ENCODE measurements at regions not wholly inside any gene's neighbourhood (a gene's known extent, or its start where the extent isn't known, plus 50 kb on each side); places are given as distances from the start of the nearest gene placed in this dataset.

- TF ChIP-seq TAF1 (IDR thresholded peaks at IDR 0.05; ENCODE audit: low read depth) (no peak), ZBTB7A (IDR thresholded peaks at IDR 0.05; ENCODE audit: low read depth) (no peak), EGR1 (IDR thresholded peaks at IDR 0.05) (no peak), CREB1 (IDR thresholded peaks at IDR 0.05; ENCODE audit: low read depth) (no peak), YY1 (IDR thresholded peaks at IDR 0.05; ENCODE audit: low read depth) (no peak), TCF12 (IDR thresholded peaks at IDR 0.05; ENCODE audit: low read depth) (no peak), USF1 (IDR thresholded peaks at IDR 0.05) (no peak), MAX (IDR thresholded peaks at IDR 0.05) (no peak), TEAD4 (IDR thresholded peaks at IDR 0.05) (no peak), CEBPB (IDR thresholded peaks at IDR 0.05) (no peak), EP300 (IDR thresholded peaks at IDR 0.05; ENCODE audit: borderline replicate concordance) (no peak)
Measured at GRCh38 chr1:219330669-219331068, 157.0 kb downstream of the LYPLAL1 start.

GRCh38 chr1:219330001-219330400, 156.3 kb downstream of the LYPLAL1 start:
- TF ChIP-seq USF1 (IDR thresholded peaks at IDR 0.05) (no peak), CREB1 (IDR thresholded peaks at IDR 0.05; ENCODE audit: low read depth) (no peak), ZBTB7A (IDR thresholded peaks at IDR 0.05; ENCODE audit: low read depth) (no peak), MAX (IDR thresholded peaks at IDR 0.05) (no peak), NFIC (IDR thresholded peaks at IDR 0.05) (no peak), TAF1 (IDR thresholded peaks at IDR 0.05; ENCODE audit: low read depth) (no peak), REST (IDR thresholded peaks at IDR 0.05; ENCODE audit: low read depth) (no peak), EP300 (IDR thresholded peaks at IDR 0.05; ENCODE audit: borderline replicate concordance) (no peak), CEBPB (IDR thresholded peaks at IDR 0.05) (no peak), TEAD4 (IDR thresholded peaks at IDR 0.05) (no peak), FOXM1 (IDR thresholded peaks at IDR 0.05; ENCODE audit: borderline replicate concordance, low read depth) (no peak), YY1 (IDR thresholded peaks at IDR 0.05; ENCODE audit: low read depth) (no peak), EGR1 (IDR thresholded peaks at IDR 0.05) (no peak), RAD21 (IDR thresholded peaks at IDR 0.05; ENCODE audit: low read depth) (no peak), TCF12 (IDR thresholded peaks at IDR 0.05; ENCODE audit: low read depth) (no peak)

- no peak for TF ChIP-seq EP300 (IDR thresholded peaks at IDR 0.05; ENCODE audit: borderline replicate concordance)
- no peak for TF ChIP-seq EGR1 (IDR thresholded peaks at IDR 0.05)
- no peak for TF ChIP-seq TCF12 (IDR thresholded peaks at IDR 0.05; ENCODE audit: low read depth)
- TF ChIP-seq RAD21 (IDR thresholded peaks at IDR 0.05; ENCODE audit: low read depth), result no peak
- no peak for TF ChIP-seq TAF1 (IDR thresholded peaks at IDR 0.05; ENCODE audit: low read depth)
- no peak for TF ChIP-seq TEAD4 (IDR thresholded peaks at IDR 0.05)
- TF ChIP-seq FOXM1 (IDR thresholded peaks at IDR 0.05; ENCODE audit: borderline replicate concordance, low read depth), result no peak
- no peak for TF ChIP-seq MAX (IDR thresholded peaks at IDR 0.05)
- TF ChIP-seq NFIC (IDR thresholded peaks at IDR 0.05), result no peak
- TF ChIP-seq CREB1 (IDR thresholded peaks at IDR 0.05; ENCODE audit: low read depth), result no peak
- TF ChIP-seq YY1 (IDR thresholded peaks at IDR 0.05; ENCODE audit: low read depth), result no peak
- no peak for TF ChIP-seq USF1 (IDR thresholded peaks at IDR 0.05)
- TF ChIP-seq CEBPB (IDR thresholded peaks at IDR 0.05), result no peak
- TF ChIP-seq ZBTB7A (IDR thresholded peaks at IDR 0.05; ENCODE audit: low read depth), result no peak
- no peak for TF ChIP-seq REST (IDR thresholded peaks at IDR 0.05; ENCODE audit: low read depth)
Measured at GRCh38 chr1:219329578-219329977, 155.9 kb downstream of the LYPLAL1 start.

- no peak for TF ChIP-seq EP300 (IDR thresholded peaks at IDR 0.05; ENCODE audit: borderline replicate concordance)
- no peak for TF ChIP-seq CEBPB (IDR thresholded peaks at IDR 0.05)
- TF ChIP-seq USF1 (IDR thresholded peaks at IDR 0.05), result no peak
- no peak for TF ChIP-seq EGR1 (IDR thresholded peaks at IDR 0.05)
- no peak for TF ChIP-seq TAF1 (IDR thresholded peaks at IDR 0.05; ENCODE audit: low read depth)
- TF ChIP-seq CREB1 (IDR thresholded peaks at IDR 0.05; ENCODE audit: low read depth), result no peak
- no peak for TF ChIP-seq TEAD4 (IDR thresholded peaks at IDR 0.05)
- no peak for TF ChIP-seq RAD21 (IDR thresholded peaks at IDR 0.05; ENCODE audit: low read depth)
- no peak for TF ChIP-seq REST (IDR thresholded peaks at IDR 0.05; ENCODE audit: low read depth)
- TF ChIP-seq YY1 (IDR thresholded peaks at IDR 0.05; ENCODE audit: low read depth), result no peak
- TF ChIP-seq FOXM1 (IDR thresholded peaks at IDR 0.05; ENCODE audit: borderline replicate concordance, low read depth), result no peak
- TF ChIP-seq ZBTB7A (IDR thresholded peaks at IDR 0.05; ENCODE audit: low read depth), result no peak
- no peak for TF ChIP-seq TCF12 (IDR thresholded peaks at IDR 0.05; ENCODE audit: low read depth)
- no peak for TF ChIP-seq MAX (IDR thresholded peaks at IDR 0.05)
- TF ChIP-seq NFIC (IDR thresholded peaks at IDR 0.05), result no peak
Measured at GRCh38 chr1:219326843-219327242, 153.2 kb downstream of the LYPLAL1 start.
